C4-2B (cell line): ENCODE measurements at regions not wholly inside any gene's neighbourhood (a gene's known extent, or its start where the extent isn't known, plus 50 kb on each side); places are given as distances from the start of the nearest gene placed in this dataset.

Experiments used
- H3K27ac ChIP-seq: fragments of 450-650 bp; 2 replicates; pipeline ENCODE4 v1.5.1; 2017
- CTCF ChIP-seq: fragments of 450-650 bp; conservative IDR thresholded peaks from 2 replicates; pipeline ENCODE4 v1.5.1; 2017; ENCODE audit warnings: mild to moderate bottlenecking
- ZFX ChIP-seq: fragments of 450-650 bp; IDR thresholded peaks from 2 replicates; pipeline ENCODE4 v1.6.1; 2017

GRCh38 chr10:117477211-117477947 is 65.2 kb upstream of the EMX2 start:
- H3K27ac ChIP-seq: no peak overlapping the region
- TF ChIP-seq ZFX: no peak
- no peak for TF ChIP-seq CTCF

- H3K27ac ChIP-seq: no peak overlapping the region
- TF ChIP-seq CTCF: no peak
- no peak for TF ChIP-seq ZFX
Observed at GRCh38 chr10:117476716-117477115, 65.8 kb upstream of the EMX2 start.

DNA sequence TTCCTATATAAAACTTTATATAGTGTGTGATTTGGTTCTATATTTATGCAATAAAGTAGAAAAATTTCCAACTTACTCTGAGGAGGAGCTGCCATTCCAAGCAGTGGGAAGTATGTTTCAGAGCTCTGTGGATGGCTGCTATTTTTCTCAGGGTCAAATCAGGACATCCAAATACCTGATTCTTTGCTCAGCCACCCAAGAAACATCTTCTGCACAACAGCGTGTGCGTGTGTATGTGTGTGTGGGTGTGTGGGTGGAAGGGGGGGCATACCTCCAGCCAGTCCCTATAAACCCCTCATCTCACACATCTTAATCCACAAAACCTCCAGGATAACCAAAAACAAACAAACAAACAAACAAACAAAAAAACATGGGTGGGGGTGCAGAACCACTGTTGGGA is 66.3 kb upstream of the EMX2 start:
- no peak overlapping the region for H3K27ac ChIP-seq
- TF ChIP-seq ZFX: no peak
- no peak for TF ChIP-seq CTCF

GRCh38 chr10:117472872-117473271 is 69.7 kb upstream of the EMX2 start:
- no peak overlapping the region for H3K27ac ChIP-seq
- TF ChIP-seq CTCF (no peak), ZFX (no peak)

- TF ChIP-seq CTCF (no peak), ZFX (no peak)
Observed at GRCh38 chr10:117471344-117471874, 71.1 kb upstream of the EMX2 start.

DNA sequence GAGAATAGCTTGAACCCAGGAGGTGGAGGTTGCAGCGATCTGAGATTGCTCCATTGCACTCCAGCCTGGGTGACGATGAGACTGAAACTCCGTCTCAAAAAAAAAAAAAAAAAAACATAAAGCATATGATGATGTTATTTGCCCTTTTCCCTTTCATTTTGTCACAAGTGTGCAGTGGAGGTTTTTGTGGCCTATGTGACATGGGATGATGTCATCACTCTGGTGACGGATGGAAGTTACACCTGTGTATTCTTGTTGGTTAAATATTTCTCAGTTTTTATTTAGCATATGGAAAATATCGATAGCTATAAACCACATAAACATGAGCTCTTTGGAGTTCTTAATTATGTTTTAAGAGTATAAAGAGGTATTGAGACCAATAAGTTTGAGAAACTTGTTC is 71.8 kb upstream of the EMX2 start:
- no peak overlapping the region for H3K27ac ChIP-seq
- TF ChIP-seq CTCF: no peak
- TF ChIP-seq ZFX: no peak

More at GRCh38 chr10:117471344-117471874, 71.1 kb upstream of the EMX2 start:
- H3K27ac ChIP-seq: no peak overlapping the region

- TF ChIP-seq ZFX (no peak), CTCF (no peak)
Observed at GRCh38 chr10:117468665-117469064, 73.9 kb upstream of the EMX2 start.

More at GRCh38 chr10:117468665-117469064, 73.9 kb upstream of the EMX2 start:
- H3K27ac ChIP-seq: no peak overlapping the region
